Osteocyte (in vitro differentiated cells): ENCODE measurements at regions not wholly inside any gene's neighbourhood (a gene's known extent, or its start where the extent isn't known, plus 50 kb on each side); places are given as distances from the start of the nearest gene placed in this dataset.

Experiments used
- DNase-seq: peaks from one replicate; pipeline ENCODE4 v3.0.0; 2021; ENCODE audit warnings: mixed read lengths; ENCODE audit not compliant: unreplicated experiment; ENCODE audit errors: extremely low spot score
- H3K27ac Mint-ChIP-seq: one replicate; pipeline ENCODE4 v1.8.0; 2021; ENCODE audit warnings: mild to moderate bottlenecking, mixed read lengths; ENCODE audit not compliant: unreplicated experiment
- H3K27me3 Mint-ChIP-seq: one replicate; pipeline ENCODE4 v1.8.0; 2021; ENCODE audit warnings: mixed read lengths; ENCODE audit not compliant: unreplicated experiment
- H3K36me3 Mint-ChIP-seq: one replicate; pipeline ENCODE4 v1.8.0; 2021; ENCODE audit warnings: mixed read lengths; ENCODE audit not compliant: unreplicated experiment
- H3K4me1 Mint-ChIP-seq: one replicate; pipeline ENCODE4 v1.8.0; 2021; ENCODE audit warnings: mixed read lengths; ENCODE audit not compliant: unreplicated experiment
- H3K4me3 Mint-ChIP-seq: one replicate; pipeline ENCODE4 v1.8.0; 2021; ENCODE audit warnings: mild to moderate bottlenecking, moderate library complexity, mixed read lengths; ENCODE audit not compliant: unreplicated experiment
- H3K9me3 Mint-ChIP-seq: one replicate; pipeline ENCODE4 v1.8.0; 2021; ENCODE audit warnings: mixed read lengths; ENCODE audit not compliant: unreplicated experiment
- CTCF ChIP-seq: fragments of 200-600 bp; sonication (generic); IDR thresholded peaks from 2 replicates; pipeline ENCODE4 v1.5.0; 2021; ENCODE audit warnings: antibody characterized with exemption, mild to moderate bottlenecking, moderate library complexity

DNA sequence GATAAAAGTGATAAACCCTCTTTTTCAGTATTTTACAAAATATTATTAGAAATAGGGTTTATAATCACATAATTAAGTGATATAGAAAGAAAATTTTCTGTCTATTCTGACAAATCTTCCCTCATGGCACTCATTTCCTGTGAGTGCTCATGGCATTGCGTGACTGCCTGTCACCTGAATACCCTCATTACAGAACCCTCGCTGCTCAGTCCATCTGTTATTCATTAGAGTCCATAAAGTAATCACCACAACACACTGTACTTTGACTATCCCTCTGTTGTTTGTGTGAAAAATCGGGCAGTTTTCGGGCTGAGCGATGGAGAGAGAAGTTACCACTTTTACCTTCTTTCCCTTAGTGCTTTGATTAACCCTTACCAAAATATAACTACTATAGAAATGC is 100.4 kb upstream of the BRINP3 start:
- Mint-ChIP-seq H3K4me1 (peaks cover 28% of the 10 kb centered on the region), H3K4me3 (peak overlapping the region; percentile 33), H3K27me3 (no peaks in the 10 kb centered on the region), H3K9me3 (peaks cover 3% of the 10 kb centered on the region), H3K36me3 (no peaks in the 10 kb centered on the region), H3K27ac (peak overlapping the region; percentile 59)
- DNase-seq = no peak
- TF ChIP-seq CTCF = no peak

- Mint-ChIP-seq H3K27me3 (no peaks in the 10 kb centered on the region), H3K36me3 (no peaks in the 10 kb centered on the region), H3K9me3 (peaks cover 3% of the 10 kb centered on the region), H3K4me1 (peaks cover 26% of the 10 kb centered on the region), H3K27ac (peak overlapping the region; percentile 59), H3K4me3 (peak overlapping the region; percentile 33)
- no peak for TF ChIP-seq CTCF
- no peak for DNase-seq
Measured at GRCh38 chr1:190578526-190578925, 100.9 kb upstream of the BRINP3 start.

DNA sequence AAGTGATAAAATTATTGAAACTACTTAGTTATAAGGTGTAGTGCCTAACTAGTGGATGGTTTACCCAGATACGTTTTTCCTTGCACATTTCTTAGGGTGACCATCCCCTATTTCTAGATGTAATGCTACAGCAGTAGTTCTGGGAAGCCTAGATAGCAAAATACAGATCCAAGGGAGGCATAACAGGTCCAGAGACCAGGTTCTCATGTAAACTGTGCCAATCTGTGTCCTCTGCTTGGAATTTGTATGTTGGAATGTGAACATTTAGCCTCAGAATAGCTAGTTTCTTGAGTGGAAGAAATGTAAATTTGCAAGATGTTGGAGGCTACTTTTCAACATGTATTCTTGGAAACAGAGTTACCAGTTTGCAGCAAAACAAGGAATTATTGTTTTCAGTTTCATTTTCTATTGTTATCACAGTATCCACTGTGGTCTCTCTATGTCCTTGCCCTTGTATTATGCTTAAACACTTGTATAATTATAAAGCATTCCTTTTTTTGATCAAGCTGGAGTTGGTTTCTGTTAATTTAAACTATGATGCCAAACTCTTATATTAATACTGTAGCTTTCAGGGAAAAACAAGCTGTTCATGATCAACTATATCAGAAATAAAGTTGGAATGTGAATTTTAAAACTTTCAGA is 102.0 kb upstream of the BRINP3 start:
- H3K9me3 Mint-ChIP-seq = peaks cover 3% of the 10 kb centered on the region
- TF ChIP-seq CTCF = no peak
- DNase-seq = no peak
- no peak overlapping the region for H3K27ac Mint-ChIP-seq
- peak overlapping the region; percentile 12 for H3K4me3 Mint-ChIP-seq
- H3K4me1 Mint-ChIP-seq = peaks cover 24% of the 10 kb centered on the region
- H3K27me3 Mint-ChIP-seq = no peaks in the 10 kb centered on the region
- no peaks in the 10 kb centered on the region for H3K36me3 Mint-ChIP-seq

GRCh38 chr1:190583862-190584261 is 106.2 kb upstream of the BRINP3 start:
- no peak overlapping the region for H3K27ac Mint-ChIP-seq
- H3K4me3 Mint-ChIP-seq = no peak overlapping the region
- H3K4me1 Mint-ChIP-seq = peaks cover 16% of the 10 kb centered on the region
- no peak for DNase-seq
- TF ChIP-seq CTCF = no peak
- H3K27me3 Mint-ChIP-seq = no peaks in the 10 kb centered on the region
- H3K9me3 Mint-ChIP-seq = no peaks in the 10 kb centered on the region
- no peaks in the 10 kb centered on the region for H3K36me3 Mint-ChIP-seq

- Mint-ChIP-seq H3K36me3 (no peaks in the 10 kb centered on the region), H3K27me3 (no peaks in the 10 kb centered on the region), H3K4me1 (no peaks in the 10 kb centered on the region), H3K27ac (no peak overlapping the region), H3K9me3 (no peaks in the 10 kb centered on the region), H3K4me3 (no peak overlapping the region)
- no peak for DNase-seq
- no peak for TF ChIP-seq CTCF
Measured at GRCh38 chr1:190588424-190588823, 110.8 kb upstream of the BRINP3 start.
